ENCODE measurements at regions not wholly inside any gene's neighbourhood (a gene's known extent, or its start where the extent isn't known, plus 50 kb on each side); places are given as distances from the start of the nearest gene placed in this dataset.
"Not testable (repeated sequence)": the region's sequence is repeated elsewhere in the genome, so short reads cannot be mapped to it uniquely, and the experiment has no call there.

- Mint-ChIP-seq H3K27me3 (peaks cover 5% of the 10 kb centered on the region), H3K27ac (no peak overlapping the region), H3K36me3 (no peaks in the 10 kb centered on the region), H3K4me3 (no peak overlapping the region), H3K9me3 (ENCODE audit: low read depth) (no peaks in the 10 kb centered on the region), H3K4me1 (ENCODE audit: low read depth) (peaks cover 5% of the 10 kb centered on the region)
Measured at GRCh38 chr5:86671536-86671935, 53.8 kb downstream of the COX7C start.

GRCh38 chr5:86674069-86674468, 56.3 kb downstream of the COX7C start:
- H3K27me3 Mint-ChIP-seq, result peaks cover 5% of the 10 kb centered on the region
- H3K4me1 Mint-ChIP-seq (ENCODE audit: low read depth), result no peaks in the 10 kb centered on the region
- H3K27ac Mint-ChIP-seq, result no peak overlapping the region
- H3K36me3 Mint-ChIP-seq, result no peaks in the 10 kb centered on the region
- no peak overlapping the region for H3K4me3 Mint-ChIP-seq
- no peaks in the 10 kb centered on the region for H3K9me3 Mint-ChIP-seq (ENCODE audit: low read depth)

- H3K27ac Mint-ChIP-seq, result no peak overlapping the region
- H3K4me3 Mint-ChIP-seq, result no peak overlapping the region
- no peaks in the 10 kb centered on the region for H3K9me3 Mint-ChIP-seq (ENCODE audit: low read depth)
- H3K27me3 Mint-ChIP-seq, result peaks cover 5% of the 10 kb centered on the region
- H3K36me3 Mint-ChIP-seq, result no peaks in the 10 kb centered on the region
- no peaks in the 10 kb centered on the region for H3K4me1 Mint-ChIP-seq (ENCODE audit: low read depth)
Measured at GRCh38 chr5:86675311-86675710, 57.6 kb downstream of the COX7C start.

GRCh38 chr5:86679529-86679928, 61.8 kb downstream of the COX7C start:
- no peaks in the 10 kb centered on the region for H3K4me1 Mint-ChIP-seq (ENCODE audit: low read depth)
- no peaks in the 10 kb centered on the region for H3K9me3 Mint-ChIP-seq (ENCODE audit: low read depth)
- no peak overlapping the region for H3K27ac Mint-ChIP-seq
- no peak overlapping the region for H3K4me3 Mint-ChIP-seq
- no peaks in the 10 kb centered on the region for H3K36me3 Mint-ChIP-seq
- peaks cover 4% of the 10 kb centered on the region for H3K27me3 Mint-ChIP-seq

GRCh38 chr5:86679949-86680348, 62.2 kb downstream of the COX7C start:
- Mint-ChIP-seq H3K9me3 (ENCODE audit: low read depth) (no peaks in the 10 kb centered on the region), H3K4me1 (ENCODE audit: low read depth) (no peaks in the 10 kb centered on the region), H3K27me3 (peaks cover 4% of the 10 kb centered on the region), H3K4me3 (no peak overlapping the region), H3K36me3 (no peaks in the 10 kb centered on the region), H3K27ac (no peak overlapping the region)

- no peaks in the 10 kb centered on the region for H3K36me3 Mint-ChIP-seq
- no peak overlapping the region for H3K4me3 Mint-ChIP-seq
- H3K9me3 Mint-ChIP-seq (ENCODE audit: low read depth), result no peaks in the 10 kb centered on the region
- no peaks in the 10 kb centered on the region for H3K4me1 Mint-ChIP-seq (ENCODE audit: low read depth)
- no peak overlapping the region for H3K27ac Mint-ChIP-seq
- H3K27me3 Mint-ChIP-seq, result peaks cover 4% of the 10 kb centered on the region
Measured at GRCh38 chr5:86684222-86684621, 66.5 kb downstream of the COX7C start.

GRCh38 chr5:86686046-86686445, 68.3 kb downstream of the COX7C start:
- Mint-ChIP-seq H3K27ac (no peak overlapping the region), H3K36me3 (no peaks in the 10 kb centered on the region), H3K4me1 (ENCODE audit: low read depth) (no peaks in the 10 kb centered on the region), H3K27me3 (peaks cover 2% of the 10 kb centered on the region), H3K4me3 (no peak overlapping the region), H3K9me3 (ENCODE audit: low read depth) (no peaks in the 10 kb centered on the region)

GRCh38 chr5:86688406-86688805, 70.7 kb downstream of the COX7C start:
- no peaks in the 10 kb centered on the region for H3K36me3 Mint-ChIP-seq
- H3K27me3 Mint-ChIP-seq, result no peaks in the 10 kb centered on the region
- no peaks in the 10 kb centered on the region for H3K4me1 Mint-ChIP-seq (ENCODE audit: low read depth)
- no peak overlapping the region for H3K27ac Mint-ChIP-seq
- no peaks in the 10 kb centered on the region for H3K9me3 Mint-ChIP-seq (ENCODE audit: low read depth)
- H3K4me3 Mint-ChIP-seq, result no peak overlapping the region

GRCh38 chr5:86689103-86689729, 71.5 kb downstream of the COX7C start:
- Mint-ChIP-seq H3K9me3 (ENCODE audit: low read depth) (no peaks in the 10 kb centered on the region), H3K27me3 (no peaks in the 10 kb centered on the region), H3K27ac (no peak overlapping the region), H3K4me1 (ENCODE audit: low read depth) (no peaks in the 10 kb centered on the region), H3K4me3 (no peak overlapping the region), H3K36me3 (no peaks in the 10 kb centered on the region)

- Mint-ChIP-seq H3K36me3 (no peaks in the 10 kb centered on the region), H3K9me3 (ENCODE audit: low read depth) (no peaks in the 10 kb centered on the region), H3K4me3 (no peak overlapping the region), H3K27ac (no peak overlapping the region), H3K27me3 (no peaks in the 10 kb centered on the region), H3K4me1 (ENCODE audit: low read depth) (no peaks in the 10 kb centered on the region)
Measured at GRCh38 chr5:86709157-86709881, 91.6 kb downstream of the COX7C start.

- Mint-ChIP-seq H3K9me3 (ENCODE audit: low read depth) (no peaks in the 10 kb centered on the region), H3K4me1 (ENCODE audit: low read depth) (no peaks in the 10 kb centered on the region), H3K36me3 (no peaks in the 10 kb centered on the region), H3K27ac (no peak overlapping the region), H3K27me3 (peaks cover 2% of the 10 kb centered on the region), H3K4me3 (no peak overlapping the region)
Measured at GRCh38 chr5:86716121-86716520, 98.4 kb downstream of the COX7C start.

- not testable (repeated sequence) for H3K4me3 Mint-ChIP-seq; H3K27me3 Mint-ChIP-seq; H3K4me1 Mint-ChIP-seq (ENCODE audit: low read depth); H3K9me3 Mint-ChIP-seq (ENCODE audit: low read depth); H3K27ac Mint-ChIP-seq; H3K36me3 Mint-ChIP-seq
Measured at GRCh38 chr5:86731319-86732117, 113.8 kb downstream of the COX7C start.

GRCh38 chr5:86735370-86735769, 117.6 kb downstream of the COX7C start:
- peaks cover 4% of the 10 kb centered on the region for H3K36me3 Mint-ChIP-seq
- no peaks in the 10 kb centered on the region for H3K4me1 Mint-ChIP-seq (ENCODE audit: low read depth)
- no peak overlapping the region for H3K27ac Mint-ChIP-seq
- H3K4me3 Mint-ChIP-seq, result no peak overlapping the region
- H3K27me3 Mint-ChIP-seq, result peaks cover 3% of the 10 kb centered on the region
- peaks cover 23% of the 10 kb centered on the region for H3K9me3 Mint-ChIP-seq (ENCODE audit: low read depth)

GRCh38 chr5:86737579-86737978, 119.8 kb downstream of the COX7C start:
- Mint-ChIP-seq H3K4me1 (ENCODE audit: low read depth) (no peaks in the 10 kb centered on the region), H3K27me3 (peaks cover 4% of the 10 kb centered on the region), H3K9me3 (ENCODE audit: low read depth) (peaks cover 23% of the 10 kb centered on the region), H3K36me3 (peaks cover 4% of the 10 kb centered on the region), H3K27ac (no peak overlapping the region), H3K4me3 (no peak overlapping the region)

- Mint-ChIP-seq H3K36me3 (no peaks in the 10 kb centered on the region), H3K4me3 (no peak overlapping the region), H3K4me1 (ENCODE audit: low read depth) (no peaks in the 10 kb centered on the region), H3K9me3 (ENCODE audit: low read depth) (no peaks in the 10 kb centered on the region), H3K27me3 (no peaks in the 10 kb centered on the region), H3K27ac (no peak overlapping the region)
Measured at GRCh38 chr5:86748538-86749105, 130.9 kb downstream of the COX7C start.
